ENCODE measurements at regions not wholly inside any gene's neighbourhood (a gene's known extent, or its start where the extent isn't known, plus 50 kb on each side); places are given as distances from the start of the nearest gene placed in this dataset.

DNA sequence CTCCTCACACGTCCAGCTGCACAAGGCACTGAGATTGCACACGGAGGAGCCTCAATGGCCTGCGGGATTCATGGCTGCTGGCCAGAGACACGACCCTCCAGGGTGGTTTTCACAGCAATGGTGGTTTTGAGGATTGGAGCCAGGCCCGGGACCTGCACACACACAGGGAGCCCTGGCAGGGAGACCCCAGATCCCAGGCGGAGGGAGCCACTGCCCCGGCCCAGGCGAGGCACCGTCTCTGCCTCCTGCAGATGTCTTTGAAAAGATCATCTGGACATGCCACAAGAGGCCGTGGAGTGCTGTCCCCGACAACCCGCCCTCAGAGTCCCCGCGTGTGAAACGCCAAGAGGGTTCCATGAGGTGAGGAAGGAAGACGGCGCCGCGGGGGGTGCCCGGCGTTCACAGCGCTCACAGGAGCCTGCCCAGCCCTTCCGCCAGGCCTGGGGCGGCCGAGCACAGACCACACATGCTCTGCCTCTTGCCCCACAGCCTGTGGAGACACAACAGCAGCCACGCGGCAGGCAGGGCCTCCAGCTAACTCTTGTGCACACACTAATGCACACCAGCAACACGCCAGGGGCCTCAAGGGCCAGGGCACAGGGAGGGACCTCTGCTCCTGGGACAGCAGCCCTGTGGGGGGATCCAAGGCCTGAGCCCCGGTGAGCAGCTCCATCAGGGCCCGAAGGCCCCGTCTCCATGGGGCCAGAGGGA lies 72.8 kb upstream of the CTDP1 start:
- H3K9me3 ChIP-seq: no peaks in the 10 kb centered on the region
- DNase-seq: peak in 2 of 3 donors; percentile 33 to 36
- no peak overlapping the region for H3K27ac ChIP-seq
- no peaks in the 10 kb centered on the region for H3K36me3 ChIP-seq
- H3K4me3 ChIP-seq: no peak overlapping the region
- TF ChIP-seq POLR2A (IDR thresholded peaks at IDR 0.05): no peak
- TF ChIP-seq, protein P1, sequence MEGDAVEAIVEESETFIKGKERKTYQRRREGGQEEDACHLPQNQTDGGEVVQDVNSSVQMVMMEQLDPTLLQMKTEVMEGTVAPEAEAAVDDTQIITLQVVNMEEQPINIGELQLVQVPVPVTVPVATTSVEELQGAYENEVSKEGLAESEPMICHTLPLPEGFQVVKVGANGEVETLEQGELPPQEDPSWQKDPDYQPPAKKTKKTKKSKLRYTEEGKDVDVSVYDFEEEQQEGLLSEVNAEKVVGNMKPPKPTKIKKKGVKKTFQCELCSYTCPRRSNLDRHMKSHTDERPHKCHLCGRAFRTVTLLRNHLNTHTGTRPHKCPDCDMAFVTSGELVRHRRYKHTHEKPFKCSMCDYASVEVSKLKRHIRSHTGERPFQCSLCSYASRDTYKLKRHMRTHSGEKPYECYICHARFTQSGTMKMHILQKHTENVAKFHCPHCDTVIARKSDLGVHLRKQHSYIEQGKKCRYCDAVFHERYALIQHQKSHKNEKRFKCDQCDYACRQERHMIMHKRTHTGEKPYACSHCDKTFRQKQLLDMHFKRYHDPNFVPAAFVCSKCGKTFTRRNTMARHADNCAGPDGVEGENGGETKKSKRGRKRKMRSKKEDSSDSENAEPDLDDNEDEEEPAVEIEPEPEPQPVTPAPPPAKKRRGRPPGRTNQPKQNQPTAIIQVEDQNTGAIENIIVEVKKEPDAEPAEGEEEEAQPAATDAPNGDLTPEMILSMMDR (IDR thresholded peaks at IDR 0.05): no peak
- no peaks in the 10 kb centered on the region for H3K4me1 ChIP-seq
- H3K27me3 ChIP-seq: no peaks in the 10 kb centered on the region

DNA sequence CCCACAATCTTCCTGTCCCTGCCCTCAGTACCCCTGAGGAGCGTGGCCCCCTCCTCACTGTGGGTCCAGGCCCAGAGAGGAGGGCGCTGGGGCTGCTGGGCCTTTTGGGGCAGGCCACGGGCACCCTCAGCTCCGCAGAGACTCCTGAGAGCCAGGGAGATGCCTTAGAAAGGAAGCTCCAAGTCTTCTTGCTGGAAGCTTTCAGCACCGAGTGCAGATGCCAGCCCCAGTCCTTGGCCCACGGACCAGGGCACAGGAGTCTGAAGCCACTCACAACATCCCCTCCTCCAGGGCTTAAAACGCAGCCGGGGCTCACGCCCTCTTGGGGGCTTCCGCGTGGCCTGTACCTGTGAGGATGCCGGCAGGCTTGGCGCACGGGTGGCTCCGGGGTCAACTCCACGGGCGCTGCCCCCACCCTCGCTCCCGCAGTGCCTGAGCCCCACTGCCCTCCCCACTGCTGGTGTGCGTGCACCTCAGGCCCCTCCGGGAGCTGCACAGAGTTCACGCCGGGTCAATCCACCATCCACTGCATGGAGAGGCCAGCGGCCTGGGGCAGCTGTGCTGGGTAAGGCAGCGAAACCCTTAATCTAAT lies 72.1 kb upstream of the CTDP1 start:
- H3K27ac ChIP-seq: no peak overlapping the region
- H3K36me3 ChIP-seq: no peaks in the 10 kb centered on the region
- H3K4me3 ChIP-seq: no peak overlapping the region
- peak in 2 of 3 donors; percentile 26 to 37 for DNase-seq
- no peaks in the 10 kb centered on the region for H3K9me3 ChIP-seq
- H3K4me1 ChIP-seq: no peaks in the 10 kb centered on the region
- TF ChIP-seq, protein P1 (IDR thresholded peaks at IDR 0.05): no peak
- no peak for TF ChIP-seq POLR2A (IDR thresholded peaks at IDR 0.05)
- H3K27me3 ChIP-seq: no peaks in the 10 kb centered on the region

DNA sequence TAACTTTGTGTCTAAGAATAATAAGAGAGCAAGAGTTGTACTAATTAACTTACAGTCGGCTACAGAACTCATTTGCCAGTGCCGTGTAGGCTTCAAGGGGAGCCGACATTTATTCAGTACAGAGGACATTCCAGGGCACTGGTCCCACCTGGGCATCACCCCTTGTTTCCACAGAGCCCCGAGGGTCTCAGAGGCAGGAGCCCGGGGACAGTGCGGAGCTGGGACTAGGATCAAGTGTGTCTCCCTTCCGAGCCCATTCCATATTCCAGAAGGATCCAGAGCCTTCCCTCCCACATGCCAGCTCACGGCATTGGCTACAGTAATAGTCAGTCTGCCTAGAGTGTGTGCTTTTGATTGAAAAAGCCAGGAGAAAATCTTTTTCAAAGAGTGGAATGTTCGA lies 71.5 kb upstream of the CTDP1 start:
- H3K27ac ChIP-seq: no peak overlapping the region
- no peaks in the 10 kb centered on the region for H3K4me1 ChIP-seq
- no peaks in the 10 kb centered on the region for H3K9me3 ChIP-seq
- peak in 2 of 3 donors; percentile 11 to 30 for DNase-seq
- no peaks in the 10 kb centered on the region for H3K27me3 ChIP-seq
- TF ChIP-seq POLR2A (IDR thresholded peaks at IDR 0.05): no peak
- TF ChIP-seq, protein P1 (IDR thresholded peaks at IDR 0.05): no peak
- H3K36me3 ChIP-seq: no peaks in the 10 kb centered on the region
- H3K4me3 ChIP-seq: no peak overlapping the region

DNA sequence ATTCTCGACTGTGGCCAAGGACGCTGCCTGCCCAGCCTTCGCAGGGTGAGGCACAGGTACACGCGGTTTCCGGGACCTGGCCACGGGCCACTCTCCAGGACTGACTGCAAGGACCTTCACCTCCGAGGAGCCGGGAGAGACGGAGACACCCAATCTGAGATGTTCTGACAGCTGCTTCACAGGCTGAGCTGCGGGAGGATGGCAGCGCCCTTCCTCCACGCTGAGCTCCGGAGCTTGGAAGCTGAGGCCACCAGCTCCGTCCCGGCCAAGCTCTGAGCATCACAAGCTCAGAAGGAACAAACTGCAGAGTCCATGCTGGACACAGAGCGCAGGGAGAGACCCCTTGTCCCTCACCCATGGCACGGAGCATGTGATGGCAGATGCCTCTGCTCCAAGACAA lies 71.1 kb upstream of the CTDP1 start:
- peak in 2 of 3 donors; percentile 22 to 27 for DNase-seq
- no peak for TF ChIP-seq POLR2A (IDR thresholded peaks at IDR 0.05)
- TF ChIP-seq, protein P1 (IDR thresholded peaks at IDR 0.05): no peak
- Histone ChIP-seq H3K27ac (no peak overlapping the region), H3K36me3 (no peaks in the 10 kb centered on the region), H3K27me3 (no peaks in the 10 kb centered on the region), H3K4me3 (no peak overlapping the region), H3K4me1 (no peaks in the 10 kb centered on the region), H3K9me3 (no peaks in the 10 kb centered on the region)

GRCh38 chr18:79608999-79609461 lies 70.6 kb upstream of the CTDP1 start:
- DNase-seq: peak in 2 of 3 donors; percentile 14 to 42
- TF ChIP-seq POLR2A (IDR thresholded peaks at IDR 0.05): no peak
- TF ChIP-seq, protein P1 (IDR thresholded peaks at IDR 0.05): no peak
- H3K4me1 ChIP-seq: no peaks in the 10 kb centered on the region
- no peaks in the 10 kb centered on the region for H3K27me3 ChIP-seq
- no peaks in the 10 kb centered on the region for H3K9me3 ChIP-seq
- H3K27ac ChIP-seq: no peak overlapping the region
- no peaks in the 10 kb centered on the region for H3K36me3 ChIP-seq
- no peak overlapping the region for H3K4me3 ChIP-seq
